NCI-H526 (cell line): ENCODE measurements at regions not wholly inside any gene's neighbourhood (a gene's known extent, or its start where the extent isn't known, plus 50 kb on each side); places are given as distances from the start of the nearest gene placed in this dataset.
"Not testable (repeated sequence)": the region's sequence is repeated elsewhere in the genome, so short reads cannot be mapped to it uniquely, and the experiment has no call there.

ENCODE experiments used
- DNase-seq, 2 experiments: peaks; one replicate each; lab custom pipeline; 2025; lab: John Stamatoyannopoulos, UW

- no peak for DNase-seq
Observed at GRCh38 chr5:119694284-119694683, 64.9 kb downstream of the FAM170A start.

- no peak for DNase-seq
Observed at GRCh38 chr5:119706049-119706448, 76.7 kb downstream of the FAM170A start.

- DNase-seq = no peak
Observed at GRCh38 chr5:119708076-119708790, 78.9 kb downstream of the FAM170A start.

- no peak for DNase-seq
Observed at GRCh38 chr5:119721775-119722174, 92.4 kb downstream of the FAM170A start.

GRCh38 chr5:119725291-119725690, 95.9 kb downstream of the FAM170A start:
- peak in 1 of 2 experiments; percentile 1 for DNase-seq

- no peak for DNase-seq
Observed at GRCh38 chr5:119726544-119726943, 97.2 kb downstream of the FAM170A start.

- no peak for DNase-seq
Observed at GRCh38 chr5:119740225-119740624, 110.9 kb downstream of the FAM170A start.

- DNase-seq = no peak
Observed at GRCh38 chr5:119741691-119742090, 112.3 kb downstream of the FAM170A start.

GRCh38 chr5:119742311-119742710, 113.0 kb downstream of the FAM170A start:
- no peak for DNase-seq

- peak; percentile 4 to 33 for DNase-seq
Observed at GRCh38 chr5:119743927-119744326, 114.6 kb downstream of the FAM170A start.

- no peak for DNase-seq
Observed at GRCh38 chr5:119745976-119746375, 116.6 kb downstream of the FAM170A start.

GRCh38 chr5:119746984-119747383, 117.6 kb downstream of the FAM170A start:
- no peak for DNase-seq

GRCh38 chr5:119750887-119751733, 121.8 kb downstream of the FAM170A start:
- no peak for DNase-seq

GRCh38 chr5:119751734-119752094, 122.4 kb downstream of the FAM170A start:
- DNase-seq = no peak

GRCh38 chr5:119752921-119753886, 123.8 kb downstream of the FAM170A start:
- DNase-seq = no peak

GRCh38 chr5:119754825-119755224, 125.5 kb downstream of the FAM170A start:
- DNase-seq = not testable (repeated sequence)

GRCh38 chr5:119757276-119757675, 127.9 kb downstream of the FAM170A start:
- DNase-seq = no peak

- DNase-seq = not testable (repeated sequence)
Observed at GRCh38 chr5:119769695-119770693, 140.6 kb downstream of the FAM170A start.

- DNase-seq = not testable (repeated sequence)
Observed at GRCh38 chr5:119780145-119780544, 150.8 kb downstream of the FAM170A start.

GRCh38 chr5:119785057-119785456, 155.7 kb downstream of the FAM170A start:
- no peak for DNase-seq
